ENCODE measurements at regions not wholly inside any gene's neighbourhood (a gene's known extent, or its start where the extent isn't known, plus 50 kb on each side); places are given as distances from the start of the nearest gene placed in this dataset.

DNA sequence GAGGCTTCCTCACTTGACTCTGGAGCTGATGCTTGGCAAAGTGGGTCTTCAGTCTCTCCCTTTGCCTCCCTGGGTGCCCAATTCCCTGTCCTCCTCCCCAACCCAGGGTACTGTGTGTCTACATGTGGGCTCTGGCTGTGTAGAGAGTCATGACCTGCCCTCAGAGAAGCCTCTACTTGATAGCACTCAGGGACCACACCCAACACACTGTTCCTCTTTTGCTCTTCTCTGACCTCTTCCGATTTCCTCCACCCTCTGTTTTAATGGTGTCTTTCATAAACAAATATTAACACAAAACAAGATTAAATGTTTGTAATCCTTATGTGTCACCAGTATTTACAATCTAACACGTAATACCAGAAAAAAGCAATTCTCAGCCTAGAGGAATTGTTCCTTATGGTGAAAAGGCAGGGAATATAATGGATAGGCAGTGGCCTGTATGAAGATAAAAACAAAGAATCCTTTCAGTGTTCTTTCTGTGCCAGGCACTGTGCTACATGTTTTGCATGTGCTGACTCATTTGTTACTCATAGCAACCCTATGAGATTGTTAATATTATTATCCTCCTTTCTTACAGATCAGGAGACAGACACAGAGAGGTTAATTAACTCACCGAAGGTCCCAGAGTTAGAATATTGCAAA is 58.2 kb downstream of the HSD3B1 start:
- DNase-seq, result peak; percentile 3

DNA sequence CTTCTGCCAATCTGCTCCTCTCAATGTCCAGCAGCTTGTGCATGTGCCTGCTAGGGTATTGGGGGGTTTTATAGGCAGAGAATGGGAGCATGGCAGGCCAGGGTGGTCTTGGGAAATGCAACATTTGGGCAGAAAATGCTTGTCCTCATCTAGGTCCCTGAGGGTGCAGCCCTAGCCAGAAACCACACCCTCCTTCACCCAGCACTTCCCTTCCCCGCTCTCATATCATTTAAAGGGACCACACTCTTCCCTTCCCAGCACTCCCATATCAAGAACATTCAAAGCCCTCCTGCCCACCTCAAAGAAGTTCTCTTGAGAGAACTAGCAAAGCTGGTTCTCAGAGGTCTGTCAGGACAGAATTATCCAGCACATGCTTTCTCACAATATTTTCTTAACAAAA is 62.1 kb downstream of the HSD3B1 start:
- no peak for DNase-seq

All from activated CD4-positive, alpha-beta T cell treated with anti-CD3 and anti-CD28 coated beads, Interleukin-10, Interleukin-2, amounts not matched to agents 100 ng/mL and 50 ng/mL, durations not matched to agents 16 hours and 8 hours (primary cell).